ENCODE measurements at regions not wholly inside any gene's neighbourhood (a gene's known extent, or its start where the extent isn't known, plus 50 kb on each side); places are given as distances from the start of the nearest gene placed in this dataset.

DNA sequence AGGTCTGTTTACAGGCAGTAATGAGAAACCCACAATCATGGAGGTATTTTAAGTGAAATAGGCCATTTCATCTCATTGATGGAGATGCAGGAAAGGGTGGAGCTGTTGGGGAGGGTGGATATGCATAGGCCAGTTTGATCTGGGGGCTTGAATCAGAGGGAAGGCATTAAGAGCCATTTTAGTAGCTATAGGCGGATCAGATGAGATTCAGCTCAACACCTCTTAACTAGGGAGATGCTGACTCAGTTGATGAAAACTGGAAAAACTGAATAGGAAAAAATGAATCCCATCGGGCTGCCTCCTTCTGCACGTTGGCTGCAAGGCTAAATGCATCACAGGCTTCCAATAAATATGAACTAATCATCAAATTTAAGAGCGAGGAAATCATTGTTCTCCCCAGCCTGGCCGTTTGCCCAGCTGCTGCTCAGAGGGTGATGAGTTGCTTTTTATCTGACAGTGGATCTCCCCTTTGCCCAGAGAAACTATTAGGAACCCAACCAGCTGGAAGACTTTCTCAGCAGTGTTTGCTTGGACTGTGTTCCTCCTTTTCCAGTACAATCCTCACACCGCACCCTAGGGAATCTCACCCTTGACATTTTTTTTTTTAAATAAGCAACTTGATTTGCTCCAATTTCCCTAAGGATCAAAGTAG lies 149.6 kb downstream of the SOX9 start:
- Mint-ChIP-seq H3K27me3 (ENCODE audit: unreplicated experiment) (peaks cover 17% of the 10 kb centered on the region), H3K9me3 (ENCODE audit: unreplicated experiment) (no peaks in the 10 kb centered on the region), H3K36me3 (ENCODE audit: unreplicated experiment) (no peaks in the 10 kb centered on the region), H3K27ac (ENCODE audit: unreplicated experiment) (no peak overlapping the region), H3K4me3 (ENCODE audit: unreplicated experiment) (no peak overlapping the region), H3K4me1 (ENCODE audit: unreplicated experiment) (no peaks in the 10 kb centered on the region)
- DNase-seq (ENCODE audit: extremely low spot score, unreplicated experiment): no peak
- TF ChIP-seq, protein P1, sequence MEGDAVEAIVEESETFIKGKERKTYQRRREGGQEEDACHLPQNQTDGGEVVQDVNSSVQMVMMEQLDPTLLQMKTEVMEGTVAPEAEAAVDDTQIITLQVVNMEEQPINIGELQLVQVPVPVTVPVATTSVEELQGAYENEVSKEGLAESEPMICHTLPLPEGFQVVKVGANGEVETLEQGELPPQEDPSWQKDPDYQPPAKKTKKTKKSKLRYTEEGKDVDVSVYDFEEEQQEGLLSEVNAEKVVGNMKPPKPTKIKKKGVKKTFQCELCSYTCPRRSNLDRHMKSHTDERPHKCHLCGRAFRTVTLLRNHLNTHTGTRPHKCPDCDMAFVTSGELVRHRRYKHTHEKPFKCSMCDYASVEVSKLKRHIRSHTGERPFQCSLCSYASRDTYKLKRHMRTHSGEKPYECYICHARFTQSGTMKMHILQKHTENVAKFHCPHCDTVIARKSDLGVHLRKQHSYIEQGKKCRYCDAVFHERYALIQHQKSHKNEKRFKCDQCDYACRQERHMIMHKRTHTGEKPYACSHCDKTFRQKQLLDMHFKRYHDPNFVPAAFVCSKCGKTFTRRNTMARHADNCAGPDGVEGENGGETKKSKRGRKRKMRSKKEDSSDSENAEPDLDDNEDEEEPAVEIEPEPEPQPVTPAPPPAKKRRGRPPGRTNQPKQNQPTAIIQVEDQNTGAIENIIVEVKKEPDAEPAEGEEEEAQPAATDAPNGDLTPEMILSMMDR (IDR thresholded peaks at IDR 0.05): no peak

DNA sequence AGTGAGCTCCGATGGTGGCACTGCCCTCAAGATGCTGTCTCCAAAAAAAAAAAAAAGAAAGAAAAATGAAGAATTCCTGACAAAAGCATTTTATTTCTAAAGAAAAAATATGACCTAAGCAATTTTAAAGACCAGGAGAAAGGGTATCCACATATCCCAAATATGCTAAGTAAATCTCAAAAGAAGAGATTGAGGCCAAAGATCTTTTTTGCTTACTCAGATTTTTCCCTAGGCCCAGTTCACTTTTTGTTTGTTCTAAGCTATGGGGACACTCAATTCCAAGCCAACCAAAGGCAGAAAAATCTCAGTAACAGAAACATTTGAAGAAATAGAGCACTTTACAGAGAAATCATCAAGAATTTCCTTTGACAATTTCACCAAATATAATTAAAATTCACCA lies 150.8 kb downstream of the SOX9 start:
- H3K9me3 Mint-ChIP-seq (ENCODE audit: unreplicated experiment): peaks cover 10% of the 10 kb centered on the region
- H3K36me3 Mint-ChIP-seq (ENCODE audit: unreplicated experiment): no peaks in the 10 kb centered on the region
- peaks cover 8% of the 10 kb centered on the region for H3K27me3 Mint-ChIP-seq (ENCODE audit: unreplicated experiment)
- DNase-seq (ENCODE audit: extremely low spot score, unreplicated experiment): no peak
- no peak overlapping the region for H3K4me3 Mint-ChIP-seq (ENCODE audit: unreplicated experiment)
- H3K27ac Mint-ChIP-seq (ENCODE audit: unreplicated experiment): no peak overlapping the region
- no peaks in the 10 kb centered on the region for H3K4me1 Mint-ChIP-seq (ENCODE audit: unreplicated experiment)
- TF ChIP-seq, protein P1 (IDR thresholded peaks at IDR 0.05): no peak

DNA sequence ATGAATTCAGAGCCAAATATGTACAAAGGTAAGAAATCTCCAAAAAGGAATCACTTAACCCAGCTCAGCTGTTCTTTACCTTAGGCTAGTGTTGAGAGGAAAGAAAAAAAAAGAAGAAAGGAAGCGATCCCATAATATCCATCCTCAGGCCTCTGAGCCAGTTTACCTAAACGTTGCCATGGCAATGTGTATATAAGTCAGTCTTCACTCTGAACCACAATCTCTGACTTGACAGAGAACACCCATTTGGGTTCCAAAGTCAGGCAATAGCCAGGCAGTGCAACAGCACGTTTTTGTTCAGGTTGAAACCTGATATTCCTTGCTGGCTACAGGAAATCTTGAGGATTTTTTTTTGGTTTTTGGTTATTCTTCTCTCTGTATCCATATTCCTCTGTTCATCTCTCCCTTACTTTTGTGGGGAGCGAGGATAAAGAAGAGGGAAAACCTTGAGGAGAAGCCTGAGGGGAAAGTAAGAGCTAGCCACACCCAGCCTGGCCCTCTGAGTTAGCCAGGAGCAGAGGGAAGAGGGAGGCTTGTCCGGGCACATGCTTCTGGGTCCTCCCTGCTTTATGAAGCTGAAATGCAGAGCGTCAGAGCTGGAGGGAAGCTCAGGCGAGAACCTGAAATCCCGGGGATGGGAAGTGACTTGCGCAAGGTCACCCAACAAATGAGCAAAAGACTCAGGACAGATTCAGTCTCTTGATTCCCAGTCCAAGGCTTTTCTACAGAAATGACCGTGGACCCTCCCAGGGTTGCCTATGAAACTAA lies 152.7 kb downstream of the SOX9 start:
- H3K4me1 Mint-ChIP-seq (ENCODE audit: unreplicated experiment): no peaks in the 10 kb centered on the region
- peaks cover 10% of the 10 kb centered on the region for H3K9me3 Mint-ChIP-seq (ENCODE audit: unreplicated experiment)
- no peaks in the 10 kb centered on the region for H3K27me3 Mint-ChIP-seq (ENCODE audit: unreplicated experiment)

DNA sequence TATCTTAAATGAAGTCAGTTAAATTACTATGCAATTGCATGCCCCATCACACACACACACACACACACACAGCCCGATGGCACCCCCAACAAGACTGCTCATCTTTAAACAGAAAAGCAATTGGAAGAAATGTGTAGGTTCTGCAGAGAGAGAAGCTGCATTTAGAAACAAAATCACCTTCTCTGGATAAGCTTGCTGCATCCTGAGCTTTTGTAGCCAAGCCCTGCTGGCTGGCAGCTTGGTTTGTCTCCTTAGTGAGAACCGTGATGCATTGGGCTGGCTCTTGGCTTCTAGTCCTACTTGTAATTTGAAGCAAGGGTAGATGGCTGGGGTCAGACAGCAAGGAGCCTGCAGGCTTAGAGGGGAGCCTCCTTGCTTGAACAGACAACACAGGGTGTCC lies 153.8 kb downstream of the SOX9 start:
- Mint-ChIP-seq H3K27me3 (ENCODE audit: unreplicated experiment) (no peaks in the 10 kb centered on the region), H3K9me3 (ENCODE audit: unreplicated experiment) (peaks cover 10% of the 10 kb centered on the region), H3K4me3 (ENCODE audit: unreplicated experiment) (no peak overlapping the region), H3K27ac (ENCODE audit: unreplicated experiment) (no peak overlapping the region), H3K36me3 (ENCODE audit: unreplicated experiment) (no peaks in the 10 kb centered on the region), H3K4me1 (ENCODE audit: unreplicated experiment) (no peaks in the 10 kb centered on the region)
- DNase-seq (ENCODE audit: extremely low spot score, unreplicated experiment): no peak
- TF ChIP-seq, protein P1 (IDR thresholded peaks at IDR 0.05): no peak

More for the DNA sequence above, 152.7 kb downstream of the SOX9 start:
- no peak overlapping the region for H3K4me3 Mint-ChIP-seq (ENCODE audit: unreplicated experiment)
- H3K36me3 Mint-ChIP-seq (ENCODE audit: unreplicated experiment): no peaks in the 10 kb centered on the region
- TF ChIP-seq, protein P1 (IDR thresholded peaks at IDR 0.05): no peak
- H3K27ac Mint-ChIP-seq (ENCODE audit: unreplicated experiment): no peak overlapping the region
- no peak for DNase-seq (ENCODE audit: extremely low spot score, unreplicated experiment)

DNA sequence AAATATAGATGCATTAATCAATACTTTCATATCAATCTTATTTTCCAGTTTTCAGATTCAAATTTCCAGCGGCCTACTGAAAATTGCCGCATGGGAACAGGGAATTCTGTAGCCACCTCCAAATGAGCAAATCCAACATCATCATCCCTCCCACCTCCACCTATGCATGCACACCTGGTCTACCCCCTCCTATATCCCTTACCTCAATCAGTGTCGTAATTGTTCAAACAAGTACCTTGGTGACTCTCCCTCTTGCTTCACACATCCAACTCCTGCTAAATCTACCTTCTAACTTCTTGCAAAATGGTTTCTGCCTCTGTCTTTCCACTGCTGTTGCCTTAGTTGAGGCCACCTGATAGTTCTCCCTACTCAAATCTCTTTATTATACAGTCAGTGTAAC lies 160.1 kb downstream of the SOX9 start:
- H3K27me3 Mint-ChIP-seq (ENCODE audit: unreplicated experiment): no peaks in the 10 kb centered on the region
- no peaks in the 10 kb centered on the region for H3K36me3 Mint-ChIP-seq (ENCODE audit: unreplicated experiment)
- peaks cover 6% of the 10 kb centered on the region for H3K9me3 Mint-ChIP-seq (ENCODE audit: unreplicated experiment)
- no peak overlapping the region for H3K4me3 Mint-ChIP-seq (ENCODE audit: unreplicated experiment)
- no peak for DNase-seq (ENCODE audit: extremely low spot score, unreplicated experiment)
- TF ChIP-seq, protein P1 (IDR thresholded peaks at IDR 0.05): no peak
- no peaks in the 10 kb centered on the region for H3K4me1 Mint-ChIP-seq (ENCODE audit: unreplicated experiment)
- H3K27ac Mint-ChIP-seq (ENCODE audit: unreplicated experiment): no peak overlapping the region
